Hematopoietic multipotent progenitor cell treated with erythropoietin and hydrocortisone succinate and interleukin-3 and kit ligand, for 15 days (in vitro differentiated cells): ENCODE measurements at regions not wholly inside any gene's neighbourhood (a gene's known extent, or its start where the extent isn't known, plus 50 kb on each side); places are given as distances from the start of the nearest gene placed in this dataset.
"Not testable (repeated sequence)": the region's sequence is repeated elsewhere in the genome, so short reads cannot be mapped to it uniquely, and the experiment has no call there.

Experiments used
- DNase-seq: peaks from one replicate; pipeline ENCODE4 v3.0.0-alpha.2; 2015; ENCODE audit warnings: low spot score

GRCh38 chr6:139882977-139883728 is 508.7 kb upstream of the CITED2 start:
- no peak for DNase-seq

DNA sequence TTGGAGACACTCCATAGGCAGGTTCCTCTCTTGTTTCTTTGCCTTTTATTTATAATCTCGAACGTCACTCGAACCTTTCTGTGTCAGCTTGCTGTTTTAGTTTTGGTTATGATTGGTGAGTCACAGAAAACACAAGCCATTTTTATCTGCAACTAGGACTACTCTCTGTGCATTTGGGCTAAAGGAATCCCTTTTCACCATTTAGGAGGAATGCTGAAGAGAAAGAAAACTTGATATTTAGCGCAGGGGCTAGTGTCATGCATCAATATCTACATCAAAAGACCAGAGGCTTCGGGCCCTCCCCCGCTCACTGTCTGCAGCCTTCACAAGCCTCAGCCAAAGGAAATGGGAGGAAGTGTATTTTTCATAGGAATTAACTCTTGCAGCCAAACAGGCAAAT is 507.8 kb upstream of the CITED2 start:
- no peak for DNase-seq

DNA sequence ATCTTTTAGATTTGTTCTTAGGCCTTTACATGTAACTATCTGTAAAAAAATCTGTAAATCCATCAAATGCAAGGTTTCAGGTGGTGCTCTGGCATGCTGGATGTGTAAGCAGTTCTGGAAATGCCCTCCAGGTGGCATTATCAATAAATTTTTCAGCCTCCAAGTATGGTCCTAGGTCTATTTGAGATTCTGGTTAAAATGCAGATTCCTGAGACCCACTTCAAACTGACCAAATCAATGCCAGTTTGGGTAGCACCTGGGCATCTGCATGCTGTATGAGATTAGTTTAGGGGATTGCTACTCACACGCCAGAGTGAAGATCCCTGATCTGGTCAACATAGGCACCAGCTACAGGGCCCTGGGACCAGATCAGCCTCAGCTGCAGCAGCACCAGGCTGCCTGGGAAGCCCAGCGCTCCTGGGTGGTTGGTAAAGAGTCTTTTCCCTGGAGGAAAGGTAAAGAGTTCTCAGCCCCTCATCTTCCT is 507.3 kb upstream of the CITED2 start:
- peak; percentile 13 for DNase-seq

GRCh38 chr6:139881236-139881635 is 506.8 kb upstream of the CITED2 start:
- no peak for DNase-seq

DNA sequence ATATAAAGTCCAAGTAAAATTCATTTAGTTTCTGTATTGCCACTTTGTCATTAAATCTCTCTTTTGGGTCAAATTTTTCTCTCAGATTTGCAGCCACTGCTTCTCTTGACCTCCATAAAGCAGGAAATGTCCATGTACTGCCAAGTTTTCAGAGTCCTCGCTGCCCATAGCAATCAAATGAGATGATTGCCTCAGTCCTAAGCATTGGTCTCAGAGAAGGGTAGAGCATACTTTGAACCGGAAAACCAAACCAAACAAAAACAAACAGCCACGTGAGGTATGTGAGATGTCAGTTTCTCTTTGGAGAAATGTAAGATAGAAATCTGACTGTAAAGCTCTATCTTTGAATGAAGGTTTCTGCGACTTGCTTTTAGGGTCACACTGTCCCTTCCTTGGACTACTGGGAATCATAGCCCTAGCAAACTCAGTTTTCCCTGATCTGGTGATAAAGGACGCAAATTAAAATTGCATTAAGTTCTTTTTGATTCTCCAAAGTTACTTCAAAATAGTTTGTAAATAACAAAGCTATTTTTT is 505.4 kb upstream of the CITED2 start:
- DNase-seq, result no peak

DNA sequence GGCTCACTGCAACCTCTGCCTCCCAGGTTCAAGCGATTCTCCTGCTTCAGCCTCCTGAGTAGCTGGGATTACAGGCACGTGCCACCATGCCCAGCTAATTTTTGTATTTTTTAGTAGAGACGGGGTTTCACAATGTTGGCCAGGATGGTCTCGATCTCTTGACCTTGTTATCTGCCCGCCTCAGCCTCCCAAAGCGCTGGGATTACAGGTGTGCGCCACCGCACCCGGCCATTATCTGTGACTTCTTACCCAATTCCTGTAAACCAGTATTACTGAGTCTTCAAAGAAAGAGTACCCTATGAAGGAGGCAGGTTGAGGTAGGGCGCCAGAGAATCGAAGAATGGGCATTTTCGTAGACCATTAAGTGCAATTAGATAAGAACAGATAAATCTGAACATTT is 504.8 kb upstream of the CITED2 start:
- not testable (repeated sequence) for DNase-seq

GRCh38 chr6:139877828-139878405 is 503.5 kb upstream of the CITED2 start:
- no peak for DNase-seq

DNA sequence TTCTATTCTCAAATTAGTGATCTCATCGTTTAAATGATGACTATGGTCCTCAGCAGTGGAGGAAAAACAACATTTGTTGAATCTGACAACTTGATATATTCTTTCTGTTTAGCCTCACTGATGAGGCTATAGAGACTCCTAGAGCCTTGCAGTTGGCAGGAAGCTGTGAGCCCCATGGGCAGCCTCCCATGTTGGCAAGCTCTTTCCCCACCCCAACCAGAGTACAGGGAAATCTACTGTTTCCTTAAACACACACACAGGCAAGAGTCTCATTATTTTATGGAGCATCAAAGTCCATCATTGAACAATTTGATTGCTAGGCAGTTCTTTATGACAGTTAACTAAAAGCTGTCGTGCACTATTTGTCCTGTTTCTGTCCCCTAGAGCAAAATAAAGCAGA is 498.2 kb upstream of the CITED2 start:
- DNase-seq, result no peak

DNA sequence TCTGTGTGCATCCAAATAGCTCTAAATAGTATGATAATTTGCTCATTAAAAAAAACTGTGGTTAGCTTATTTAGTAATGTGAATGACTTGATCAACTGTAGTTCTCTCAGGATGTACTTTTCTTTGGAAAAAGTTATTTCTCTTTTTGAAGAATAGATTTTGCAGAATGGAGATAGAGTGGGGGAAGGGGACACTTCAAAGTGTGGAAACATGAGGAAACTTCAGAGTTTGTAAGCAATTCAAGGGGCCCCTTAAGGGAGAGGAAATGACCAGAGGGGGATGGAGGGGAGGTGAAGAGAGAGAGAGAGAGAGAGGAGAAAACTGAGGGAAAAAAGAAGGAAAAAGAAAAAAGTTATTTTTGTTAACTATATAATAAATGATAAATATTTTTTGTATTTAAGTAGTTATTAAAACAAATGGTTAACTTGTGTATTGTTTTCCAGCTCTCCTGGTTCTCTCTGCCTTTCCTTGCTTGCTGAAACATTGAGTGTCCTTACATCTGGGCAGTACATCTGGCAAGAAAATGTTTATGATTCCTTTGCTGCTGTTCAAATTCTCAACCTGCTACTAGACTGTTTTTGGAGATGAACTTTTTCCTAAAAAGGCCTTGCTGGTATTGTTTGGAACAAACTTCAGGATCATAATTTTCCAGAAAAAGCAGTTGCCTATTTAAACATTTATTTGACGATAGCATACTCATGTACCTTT is 497.5 kb upstream of the CITED2 start:
- DNase-seq, result no peak

DNA sequence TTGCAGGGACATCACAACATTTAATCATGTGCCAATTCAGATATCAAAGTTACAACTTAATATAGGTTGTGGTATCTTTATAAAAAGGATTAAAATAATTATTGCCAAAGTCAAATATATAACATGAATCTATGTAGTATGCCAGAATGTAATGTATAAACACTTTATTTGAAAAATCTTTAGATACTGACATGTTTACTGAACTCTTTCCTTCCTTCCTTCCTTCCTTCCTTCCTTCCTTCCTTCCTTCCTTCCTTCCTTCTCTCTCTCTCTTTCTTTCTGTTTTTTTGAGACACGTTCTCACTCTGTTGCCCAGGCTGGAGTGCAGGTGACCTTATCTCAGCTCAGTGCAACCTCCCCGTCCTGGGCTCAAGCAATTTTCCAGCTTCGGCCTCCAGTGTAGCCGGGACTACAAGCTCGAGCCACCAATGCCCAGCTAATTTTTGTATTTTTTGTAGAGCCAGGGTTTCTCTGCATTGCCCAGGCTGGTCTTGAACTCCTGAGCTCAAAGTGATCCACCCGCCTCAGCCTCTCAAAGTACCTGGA is 496.8 kb upstream of the CITED2 start:
- DNase-seq, result no peak

DNA sequence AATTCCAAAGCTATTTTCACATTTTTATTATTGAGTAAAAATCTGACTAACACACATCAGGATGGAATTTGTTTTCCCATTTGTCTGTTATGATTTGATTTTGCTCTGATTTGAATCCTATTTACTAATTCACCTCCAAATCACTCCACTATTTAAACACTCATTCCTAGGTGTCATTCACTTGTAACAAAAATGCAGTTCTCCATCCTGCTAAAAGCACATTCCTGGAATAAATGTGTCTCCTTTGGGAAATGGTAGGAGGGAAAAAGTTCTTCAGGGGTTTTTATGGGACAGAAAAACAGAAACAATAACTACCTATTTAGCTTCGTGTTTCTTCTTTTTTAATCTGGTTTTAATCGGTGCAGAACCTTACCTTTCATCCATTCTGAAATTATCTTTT is 494.1 kb upstream of the CITED2 start:
- DNase-seq, result no peak

- DNase-seq, result no peak
These were observed 489.5 kb upstream of the CITED2 start for GRCh38 chr6:139863964-139864363.

DNA sequence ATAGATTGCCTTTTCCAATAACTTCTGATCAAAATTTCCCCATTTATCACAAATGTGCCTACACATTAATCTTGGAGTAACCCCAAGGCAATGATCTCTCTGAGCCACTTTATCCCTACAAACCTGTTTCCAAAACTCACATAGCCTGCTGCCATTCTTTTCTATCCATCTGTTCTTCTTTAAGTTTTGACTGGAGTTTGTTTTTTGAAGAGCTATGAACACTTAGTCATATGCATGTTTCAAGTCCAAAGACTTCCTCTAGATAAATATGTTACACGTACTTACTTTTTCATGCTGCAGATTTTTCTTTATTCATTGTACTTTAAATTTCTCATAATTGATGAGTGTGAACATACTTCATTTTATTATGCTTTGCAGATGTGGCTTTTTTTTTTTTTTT is 488.9 kb upstream of the CITED2 start:
- DNase-seq, result no peak

GRCh38 chr6:139862311-139862710 is 487.9 kb upstream of the CITED2 start:
- no peak for DNase-seq

GRCh38 chr6:139860203-139860602 is 485.8 kb upstream of the CITED2 start:
- no peak for DNase-seq

GRCh38 chr6:139858429-139858828 is 484.0 kb upstream of the CITED2 start:
- no peak for DNase-seq

DNA sequence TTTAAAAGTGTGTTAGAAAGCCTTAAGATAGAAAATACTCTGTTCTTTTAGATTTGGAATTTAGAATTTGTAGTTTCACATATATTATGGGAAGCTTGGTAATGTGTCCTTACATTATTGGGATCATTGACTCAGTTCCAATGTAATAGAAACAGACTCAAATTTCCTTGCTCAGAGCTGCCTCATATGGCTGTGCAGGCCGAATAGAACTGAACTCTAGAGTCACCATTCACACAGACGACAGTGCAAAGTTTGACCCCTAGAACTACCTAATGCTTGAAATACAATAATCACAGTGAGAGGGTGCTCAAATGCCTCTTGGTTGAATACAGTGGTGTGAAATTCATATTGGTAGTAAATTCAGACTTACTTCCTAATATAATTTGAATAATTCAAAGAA is 482.7 kb upstream of the CITED2 start:
- DNase-seq, result no peak

- DNase-seq, result no peak
These were observed 482.1 kb upstream of the CITED2 start for GRCh38 chr6:139856562-139856961.

DNA sequence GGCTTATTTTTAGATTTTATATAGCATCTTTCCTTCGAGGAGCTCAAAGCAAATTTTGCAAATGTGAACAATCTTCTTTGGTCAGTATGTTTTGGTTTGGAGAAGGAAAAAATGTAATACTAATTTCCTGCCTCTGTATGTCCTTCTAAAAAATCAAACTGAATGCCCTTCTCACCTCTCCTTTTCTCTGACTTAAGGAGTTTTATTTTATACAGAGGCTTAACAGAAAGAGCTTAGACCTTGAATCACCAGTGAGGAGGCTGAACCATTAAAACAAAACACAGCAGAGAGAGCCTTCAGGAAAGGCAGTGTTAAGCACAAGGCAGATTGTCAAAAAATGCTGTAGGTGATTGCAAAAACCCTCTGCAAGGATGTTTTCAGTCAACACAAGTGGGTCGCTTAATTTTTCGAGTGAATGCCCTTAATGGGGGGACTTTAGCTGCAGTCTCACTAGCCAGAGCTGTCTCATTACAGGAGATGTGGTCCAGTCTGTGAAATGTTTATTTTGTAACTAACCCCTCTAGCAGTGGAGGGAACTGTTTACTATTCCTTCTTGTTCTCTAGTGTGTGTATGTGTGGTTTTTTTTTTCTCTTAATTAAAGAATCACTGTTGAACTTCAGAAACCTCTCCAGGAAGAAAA is 481.3 kb upstream of the CITED2 start:
- no peak for DNase-seq

- no peak for DNase-seq
These were observed 479.0 kb upstream of the CITED2 start for GRCh38 chr6:139853302-139853992.

DNA sequence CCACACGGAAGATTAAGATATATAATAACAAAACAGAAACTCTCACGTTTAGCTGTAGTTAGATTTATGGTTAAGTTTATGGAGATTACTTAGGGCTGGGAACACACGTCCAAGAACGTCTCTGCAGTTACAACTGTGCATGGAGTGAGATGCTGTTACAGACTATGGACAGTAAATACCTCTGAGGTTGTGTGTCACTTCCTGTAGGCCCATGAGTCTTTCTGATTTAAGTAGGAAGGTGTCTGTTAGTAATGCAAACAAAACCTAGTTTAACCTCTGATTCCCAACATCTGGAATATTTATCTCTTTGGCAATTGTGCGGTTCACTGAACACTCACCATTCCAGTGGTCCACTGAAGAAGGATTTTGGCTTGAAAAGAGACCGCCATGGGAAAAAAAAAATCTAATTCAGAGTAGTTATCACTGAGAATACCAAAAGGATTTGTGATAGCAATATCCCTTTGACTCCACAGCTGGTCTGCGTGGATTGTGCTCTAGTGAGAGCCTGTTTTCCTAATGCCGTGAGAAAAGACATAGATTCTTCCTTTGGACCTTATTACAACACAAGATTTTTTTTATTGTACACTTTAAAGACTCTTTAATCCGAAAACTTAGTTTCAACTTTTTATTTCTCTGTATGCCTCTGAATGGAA is 478.2 kb upstream of the CITED2 start:
- DNase-seq, result no peak
